HEK293 (cell line): ENCODE measurements at regions not wholly inside any gene's neighbourhood (a gene's known extent, or its start where the extent isn't known, plus 50 kb on each side); places are given as distances from the start of the nearest gene placed in this dataset.

Experiments
- CTCF ChIA-PET: fragments of 350-600 bp; formaldehyde crosslinking; extraction: SDS; loops from one replicate; lab custom pipeline; 2021; ENCODE audit warnings: antibody characterized with exemption; lab: Yijun Ruan, JAX
- POLR2A ChIA-PET: fragments of 300-600 bp; formaldehyde crosslinking; extraction: SDS; loops from one replicate; lab custom pipeline; 2020; ENCODE audit warnings: antibody characterized with exemption, inconsistent platforms; lab: Yijun Ruan, JAX
- H3K27ac ChIP-seq: fragments of 200-500 bp; sonication (Bioruptor generic); 2 replicates; pipeline ENCODE4 v1.5.1; 2014; ENCODE audit warnings: low read depth, low read length, control low read depth, inconsistent platforms; ENCODE audit errors: extremely low read depth
- H3K36me3 ChIP-seq, 2 experiments: fragments of 200-500 bp in 1 of 2; sonication (Bioruptor generic) in 1 of 2; 1 replicate in 1 of 2; 2 replicates in 1 of 2; pipeline ENCODE4 v1.5.1; 2014 to 2017; ENCODE audit warnings: inconsistent platforms in 2 of 2, low read length in 2 of 2; ENCODE audit not compliant: control insufficient read depth in 2 of 2, insufficient read depth in 1 of 2
- H3K4me1 ChIP-seq: fragments of 200-500 bp; sonication (Bioruptor generic); 2 replicates; pipeline ENCODE4 v1.5.1; 2014; ENCODE audit warnings: mild to moderate bottlenecking, low read length, inconsistent platforms; ENCODE audit not compliant: control insufficient read depth, insufficient read depth
- H3K4me3 ChIP-seq: 2 replicates; pipeline ENCODE4 v1.5.1; 2011; ENCODE audit warnings: low read depth, mild to moderate bottlenecking, control low read depth, low read length, moderate library complexity
- H3K9me3 ChIP-seq: fragments of 200-500 bp; sonication (Bioruptor generic); 2 replicates; pipeline ENCODE4 v1.5.1; 2014; ENCODE audit warnings: low read depth, low read length, inconsistent platforms; ENCODE audit not compliant: control insufficient read depth, insufficient read depth
- ATF2 ChIP-seq: fragments of 450-650 bp; formaldehyde crosslinking; IDR thresholded peaks from 2 replicates; pipeline ENCODE4 v1.5.1; 2016; ENCODE audit warnings: missing biosample characterization, missing genetic modification characterization, low read depth
- BCL11B ChIP-seq: fragments of 450-650 bp; formaldehyde crosslinking; IDR thresholded peaks from 2 replicates; pipeline ENCODE4 v1.5.1; 2016; ENCODE audit warnings: low read depth, missing biosample characterization, missing genetic modification characterization
- HOXC10 ChIP-seq: sonication (generic); formaldehyde crosslinking; IDR thresholded peaks from 2 replicates; pipeline ENCODE4 v1.8.1; 2023; ENCODE audit warnings: mild to moderate bottlenecking, missing genetic modification reagents
- KLF7 ChIP-seq: fragments of 450-650 bp; formaldehyde crosslinking; IDR thresholded peaks from 2 replicates; pipeline ENCODE4 v1.5.1; 2016; ENCODE audit warnings: missing biosample characterization, missing genetic modification characterization, borderline replicate concordance
- MYNN ChIP-seq: fragments of 450-650 bp; formaldehyde crosslinking; IDR thresholded peaks from 2 replicates; pipeline ENCODE4 v1.5.1; 2016; ENCODE audit warnings: missing biosample characterization, missing genetic modification characterization, borderline replicate concordance
- SCRT1 ChIP-seq: fragments of 450-650 bp; formaldehyde crosslinking; IDR thresholded peaks from 2 replicates; pipeline ENCODE4 v1.5.1; 2016; ENCODE audit warnings: missing biosample characterization, missing genetic modification characterization, borderline replicate concordance
- SP2 ChIP-seq: fragments of 450-650 bp; formaldehyde crosslinking; IDR thresholded peaks from 2 replicates; pipeline ENCODE4 v1.5.1; 2016; ENCODE audit warnings: missing biosample characterization, missing genetic modification characterization
- SP7 ChIP-seq: fragments of 450-650 bp; formaldehyde crosslinking; IDR thresholded peaks from 2 replicates; pipeline ENCODE4 v1.5.1; 2016; ENCODE audit warnings: missing biosample characterization, missing genetic modification characterization
- ZBTB1 ChIP-seq: fragments of 450-650 bp; formaldehyde crosslinking; IDR thresholded peaks from 2 replicates; pipeline ENCODE4 v1.5.1; 2016; ENCODE audit warnings: missing biosample characterization, missing genetic modification characterization
- ZBTB21 ChIP-seq: fragments of 450-650 bp; formaldehyde crosslinking; IDR thresholded peaks from 2 replicates; pipeline ENCODE4 v1.5.1; 2017; ENCODE audit warnings: missing biosample characterization, missing genetic modification characterization
- ZEB2 ChIP-seq: fragments of 450-650 bp; formaldehyde crosslinking; IDR thresholded peaks from 2 replicates; pipeline ENCODE4 v1.5.1; 2016; ENCODE audit warnings: missing biosample characterization, missing genetic modification characterization
- ZNF138 ChIP-seq: fragments of 450-650 bp; formaldehyde crosslinking; IDR thresholded peaks from 2 replicates; pipeline ENCODE4 v1.5.1; 2016; ENCODE audit warnings: missing biosample characterization, missing genetic modification characterization, borderline replicate concordance
- ZNF311 ChIP-seq: fragments of 450-650 bp; formaldehyde crosslinking; IDR thresholded peaks from 2 replicates; pipeline ENCODE4 v1.5.1; 2017; ENCODE audit warnings: missing biosample characterization, missing genetic modification characterization, borderline replicate concordance
- ZNF335 ChIP-seq: fragments of 450-650 bp; formaldehyde crosslinking; conservative IDR thresholded peaks from 2 replicates; pipeline ENCODE4 v1.5.1; 2016; ENCODE audit warnings: missing biosample characterization, missing genetic modification characterization
- ZNF391 ChIP-seq: fragments of 450-650 bp; formaldehyde crosslinking; IDR thresholded peaks from 2 replicates; pipeline ENCODE4 v1.5.1; 2016; ENCODE audit warnings: low read depth, missing biosample characterization, missing genetic modification characterization, borderline replicate concordance
- ZNF549 ChIP-seq: fragments of 450-650 bp; IDR thresholded peaks from 2 replicates; pipeline ENCODE4 v1.5.1; 2018; ENCODE audit warnings: missing biosample characterization, missing genetic modification characterization, mild to moderate bottlenecking, inconsistent platforms, moderate library complexity
- ZNF639 ChIP-seq: fragments of 450-650 bp; formaldehyde crosslinking; IDR thresholded peaks from 2 replicates; pipeline ENCODE4 v1.5.1; 2016; ENCODE audit warnings: missing biosample characterization, missing genetic modification characterization
- ZNF660 ChIP-seq: fragments of 450-650 bp; IDR thresholded peaks from 2 replicates; pipeline ENCODE4 v1.5.1; 2018; ENCODE audit warnings: missing biosample characterization, mild to moderate bottlenecking, missing genetic modification characterization
- ZNF704 ChIP-seq: fragments of 450-650 bp; formaldehyde crosslinking; IDR thresholded peaks from 2 replicates; pipeline ENCODE4 v1.5.1; 2016; ENCODE audit warnings: missing biosample characterization, missing genetic modification characterization
- ZSCAN4 ChIP-seq: fragments of 450-650 bp; formaldehyde crosslinking; IDR thresholded peaks from 2 replicates; pipeline ENCODE4 v1.5.1; 2017; ENCODE audit warnings: missing biosample characterization, missing genetic modification characterization
- TF ChIP-seq, protein P1 (sequence below): fragments of 450-650 bp; formaldehyde crosslinking; IDR thresholded peaks from 2 replicates; pipeline ENCODE4 v1.5.1; 2016; ENCODE audit warnings: missing biosample characterization, missing genetic modification characterization
- TF ChIP-seq, protein P2 (sequence below): fragments of 450-650 bp; formaldehyde crosslinking; IDR thresholded peaks from 2 replicates; pipeline ENCODE4 v1.5.1; 2016; ENCODE audit warnings: missing biosample characterization, missing genetic modification characterization
- TF ChIP-seq, protein P3 (sequence below): fragments of 450-650 bp; formaldehyde crosslinking; IDR thresholded peaks from 2 replicates; pipeline ENCODE4 v1.5.1; 2016; ENCODE audit warnings: missing biosample characterization, missing genetic modification characterization

DNA sequence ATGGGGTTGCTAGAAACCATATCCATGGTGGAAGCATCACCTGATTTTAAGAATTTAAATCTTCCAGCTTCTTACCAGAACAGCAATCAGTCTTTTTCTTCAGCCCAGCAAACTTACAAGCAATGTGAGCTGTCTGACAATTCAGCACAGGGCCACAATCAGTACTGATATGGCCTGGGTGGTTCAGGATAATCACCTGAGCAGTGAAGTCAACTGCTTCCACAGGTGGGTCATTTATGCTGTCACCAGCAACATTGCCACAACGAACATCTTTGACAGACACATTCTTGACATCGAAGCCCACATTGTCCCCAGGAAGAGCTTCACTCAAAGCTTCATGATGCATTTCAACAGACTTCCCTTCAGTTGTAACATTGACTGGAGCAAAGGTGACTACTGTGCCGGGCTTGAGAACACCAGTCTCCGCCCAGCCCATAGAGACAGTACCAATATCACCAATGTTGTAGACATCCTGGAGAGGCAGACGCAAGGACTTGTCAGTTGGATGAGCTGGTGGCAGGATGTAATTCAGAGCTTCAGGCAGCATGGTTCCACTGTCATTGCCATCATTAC lies 74.8 kb downstream of the SERINC2 start (continued):
- TF ChIP-seq ZNF704 (tag by site-specific recombination) (no peak), SCRT1 (tag by site-specific recombination) (no peak), ZNF639 (tag by site-specific recombination) (no peak), ZNF549 (no peak), MYNN (tag by site-specific recombination) (no peak), BCL11B (no peak), ZNF311 (tag by site-specific recombination) (no peak), ZBTB1 (no peak), HOXC10 (no peak)
- TF ChIP-seq, protein P1, sequence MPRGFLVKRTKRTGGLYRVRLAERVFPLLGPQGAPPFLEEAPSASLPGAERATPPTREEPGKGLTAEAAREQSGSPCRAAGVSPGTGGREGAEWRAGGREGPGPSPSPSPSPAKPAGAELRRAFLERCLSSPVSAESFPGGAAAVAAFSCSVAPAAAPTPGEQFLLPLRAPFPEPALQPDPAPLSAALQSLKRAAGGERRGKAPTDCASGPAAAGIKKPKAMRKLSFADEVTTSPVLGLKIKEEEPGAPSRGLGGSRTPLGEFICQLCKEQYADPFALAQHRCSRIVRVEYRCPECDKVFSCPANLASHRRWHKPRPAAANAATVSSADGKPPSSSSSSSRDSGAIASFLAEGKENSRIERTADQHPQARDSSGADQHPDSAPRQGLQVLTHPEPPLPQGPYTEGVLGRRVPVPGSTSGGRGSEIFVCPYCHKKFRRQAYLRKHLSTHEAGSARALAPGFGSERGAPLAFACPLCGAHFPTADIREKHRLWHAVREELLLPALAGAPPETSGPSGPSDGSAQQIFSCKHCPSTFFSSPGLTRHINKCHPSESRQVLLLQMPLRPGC (tag by site-specific recombination), result no peak

GRCh38 chr1:31488528-31488927 lies 75.5 kb downstream of the SERINC2 start:
- H3K36me3 ChIP-seq, result no peaks in the 10 kb centered on the region
- POLR2A ChIA-PET, result interaction anchor here (0.6 kb wide), 1 partner anchor 96 kb away, joined by 6 read pairs; no protein-coding TSS in a partner anchor
- CTCF ChIA-PET, result interaction anchor here (0.6 kb wide), 1 partner anchor 208 kb away, joined by 3 read pairs; no protein-coding TSS in a partner anchor
- H3K27ac ChIP-seq, result no peak overlapping the region
- H3K9me3 ChIP-seq, result no peaks in the 10 kb centered on the region
- H3K4me1 ChIP-seq, result no peaks in the 10 kb centered on the region
- no peak overlapping the region for H3K4me3 ChIP-seq
- peak; percentile 42 for TF ChIP-seq ZNF335 (tag by site-specific recombination)
- no peak for TF ChIP-seq SP2 (tag by site-specific recombination)
- TF ChIP-seq, protein P2, sequence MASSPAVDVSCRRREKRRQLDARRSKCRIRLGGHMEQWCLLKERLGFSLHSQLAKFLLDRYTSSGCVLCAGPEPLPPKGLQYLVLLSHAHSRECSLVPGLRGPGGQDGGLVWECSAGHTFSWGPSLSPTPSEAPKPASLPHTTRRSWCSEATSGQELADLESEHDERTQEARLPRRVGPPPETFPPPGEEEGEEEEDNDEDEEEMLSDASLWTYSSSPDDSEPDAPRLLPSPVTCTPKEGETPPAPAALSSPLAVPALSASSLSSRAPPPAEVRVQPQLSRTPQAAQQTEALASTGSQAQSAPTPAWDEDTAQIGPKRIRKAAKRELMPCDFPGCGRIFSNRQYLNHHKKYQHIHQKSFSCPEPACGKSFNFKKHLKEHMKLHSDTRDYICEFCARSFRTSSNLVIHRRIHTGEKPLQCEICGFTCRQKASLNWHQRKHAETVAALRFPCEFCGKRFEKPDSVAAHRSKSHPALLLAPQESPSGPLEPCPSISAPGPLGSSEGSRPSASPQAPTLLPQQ (tag by site-specific recombination), result no peak
- no peak for TF ChIP-seq KLF7 (tag by site-specific recombination)
- peak; percentile 87 for TF ChIP-seq ATF2 (tag by site-specific recombination)
- TF ChIP-seq ZNF660 (tag by site-specific recombination), result peak; percentile 73; the same call in 1 of the 2 replicates
- TF ChIP-seq SP7 (tag by site-specific recombination), result no peak
- TF ChIP-seq ZNF138 (tag by site-specific recombination), result no peak
- TF ChIP-seq ZSCAN4, result peak; percentile 58
- TF ChIP-seq, protein P3, sequence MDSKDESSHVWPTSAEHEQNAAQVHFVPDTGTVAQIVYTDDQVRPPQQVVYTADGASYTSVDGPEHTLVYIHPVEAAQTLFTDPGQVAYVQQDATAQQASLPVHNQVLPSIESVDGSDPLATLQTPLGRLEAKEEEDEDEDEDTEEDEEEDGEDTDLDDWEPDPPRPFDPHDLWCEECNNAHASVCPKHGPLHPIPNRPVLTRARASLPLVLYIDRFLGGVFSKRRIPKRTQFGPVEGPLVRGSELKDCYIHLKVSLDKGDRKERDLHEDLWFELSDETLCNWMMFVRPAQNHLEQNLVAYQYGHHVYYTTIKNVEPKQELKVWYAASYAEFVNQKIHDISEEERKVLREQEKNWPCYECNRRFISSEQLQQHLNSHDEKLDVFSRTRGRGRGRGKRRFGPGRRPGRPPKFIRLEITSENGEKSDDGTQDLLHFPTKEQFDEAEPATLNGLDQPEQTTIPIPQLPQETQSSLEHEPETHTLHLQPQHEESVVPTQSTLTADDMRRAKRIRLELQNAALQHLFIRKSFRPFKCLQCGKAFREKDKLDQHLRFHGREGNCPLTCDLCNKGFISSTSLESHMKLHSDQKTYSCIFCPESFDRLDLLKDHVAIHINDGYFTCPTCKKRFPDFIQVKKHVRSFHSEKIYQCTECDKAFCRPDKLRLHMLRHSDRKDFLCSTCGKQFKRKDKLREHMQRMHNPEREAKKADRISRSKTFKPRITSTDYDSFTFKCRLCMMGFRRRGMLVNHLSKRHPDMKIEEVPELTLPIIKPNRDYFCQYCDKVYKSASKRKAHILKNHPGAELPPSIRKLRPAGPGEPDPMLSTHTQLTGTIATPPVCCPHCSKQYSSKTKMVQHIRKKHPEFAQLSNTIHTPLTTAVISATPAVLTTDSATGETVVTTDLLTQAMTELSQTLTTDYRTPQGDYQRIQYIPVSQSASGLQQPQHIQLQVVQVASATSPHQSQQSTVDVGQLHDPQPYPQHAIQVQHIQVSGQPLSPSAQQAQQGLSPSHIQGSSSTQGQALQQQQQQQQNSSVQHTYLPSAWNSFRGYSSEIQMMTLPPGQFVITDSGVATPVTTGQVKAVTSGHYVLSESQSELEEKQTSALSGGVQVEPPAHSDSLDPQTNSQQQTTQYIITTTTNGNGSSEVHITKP, result no peak
- peak; percentile 84 for TF ChIP-seq ZBTB21 (tag by site-specific recombination)
- TF ChIP-seq ZEB2 (tag by site-specific recombination), result no peak
- no peak for TF ChIP-seq ZNF391
